Fibroblast of lung (primary cell): ENCODE measurements at regions not wholly inside any gene's neighbourhood (a gene's known extent, or its start where the extent isn't known, plus 50 kb on each side); places are given as distances from the start of the nearest gene placed in this dataset.

ENCODE experiments used
- EZH2 ChIP-seq: IDR thresholded peaks from 2 replicates; pipeline ENCODE4 v1.5.1; 2012; ENCODE audit warnings: low read length, control low read depth, mild to moderate bottlenecking; ENCODE audit errors: missing control alignments
- TF ChIP-seq, protein P1 (sequence below), 2 donors: IDR thresholded peaks in 1 of 2; conservative IDR thresholded peaks in 1 of 2; 1 replicate in 1 of 2; 2 replicates in 1 of 2; pipeline ENCODE4 v1.5.1; 2011 to 2012; ENCODE audit warnings: low read length in 2 of 2, control low read depth in 1 of 2, inconsistent platforms in 1 of 2, low read depth in 1 of 2, mild to moderate bottlenecking in 1 of 2

DNA sequence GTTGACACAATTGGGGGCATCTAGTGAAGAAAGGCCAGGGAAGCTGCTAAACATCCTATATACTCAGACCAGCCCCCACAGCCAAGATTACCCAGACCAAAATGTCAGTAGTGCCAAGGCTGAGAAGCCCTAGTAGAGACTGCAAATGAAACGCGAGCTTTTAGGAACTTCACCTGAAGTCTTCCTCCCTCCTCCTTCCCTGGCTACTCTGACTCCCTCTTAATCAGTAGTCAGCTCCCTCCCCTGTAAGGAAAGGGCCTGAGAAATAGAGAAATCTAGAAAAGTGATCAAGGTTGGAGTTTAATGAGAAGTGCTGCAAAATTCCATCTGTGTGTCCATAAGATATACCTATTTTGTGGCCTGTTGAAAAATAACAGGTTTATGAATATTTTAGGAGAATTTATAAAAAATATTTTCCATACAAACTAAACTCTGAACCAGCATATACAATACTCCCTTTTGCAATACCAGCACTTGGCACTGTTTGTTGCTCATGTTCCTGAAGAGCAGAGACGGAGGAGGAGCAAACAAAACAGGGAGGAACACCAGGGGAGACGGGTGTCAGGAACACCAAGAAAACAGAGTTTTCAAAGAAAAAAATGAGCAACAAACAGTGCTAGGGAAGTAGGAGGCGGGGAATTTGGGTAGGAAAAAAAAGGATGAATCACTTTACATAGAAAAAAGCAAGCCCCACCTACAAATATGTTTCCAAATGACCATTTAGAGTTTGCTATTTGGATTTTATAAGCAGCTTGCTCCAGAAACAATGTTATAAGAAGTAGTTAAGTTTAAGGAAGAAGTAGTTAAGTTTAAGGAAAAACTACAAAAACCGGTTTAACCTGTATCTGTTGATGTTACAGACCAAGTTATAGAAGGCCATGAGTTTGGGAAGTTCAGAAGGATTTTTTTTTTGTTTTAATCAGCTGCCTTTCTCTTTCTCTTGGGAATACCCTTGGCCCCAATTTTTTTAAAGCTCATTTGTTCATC, 282.1 kb upstream of the GRIP1 start:
- TF ChIP-seq, protein P1, sequence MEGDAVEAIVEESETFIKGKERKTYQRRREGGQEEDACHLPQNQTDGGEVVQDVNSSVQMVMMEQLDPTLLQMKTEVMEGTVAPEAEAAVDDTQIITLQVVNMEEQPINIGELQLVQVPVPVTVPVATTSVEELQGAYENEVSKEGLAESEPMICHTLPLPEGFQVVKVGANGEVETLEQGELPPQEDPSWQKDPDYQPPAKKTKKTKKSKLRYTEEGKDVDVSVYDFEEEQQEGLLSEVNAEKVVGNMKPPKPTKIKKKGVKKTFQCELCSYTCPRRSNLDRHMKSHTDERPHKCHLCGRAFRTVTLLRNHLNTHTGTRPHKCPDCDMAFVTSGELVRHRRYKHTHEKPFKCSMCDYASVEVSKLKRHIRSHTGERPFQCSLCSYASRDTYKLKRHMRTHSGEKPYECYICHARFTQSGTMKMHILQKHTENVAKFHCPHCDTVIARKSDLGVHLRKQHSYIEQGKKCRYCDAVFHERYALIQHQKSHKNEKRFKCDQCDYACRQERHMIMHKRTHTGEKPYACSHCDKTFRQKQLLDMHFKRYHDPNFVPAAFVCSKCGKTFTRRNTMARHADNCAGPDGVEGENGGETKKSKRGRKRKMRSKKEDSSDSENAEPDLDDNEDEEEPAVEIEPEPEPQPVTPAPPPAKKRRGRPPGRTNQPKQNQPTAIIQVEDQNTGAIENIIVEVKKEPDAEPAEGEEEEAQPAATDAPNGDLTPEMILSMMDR (conservative IDR thresholded peaks at IDR 0.05 in 1 of 2, IDR thresholded peaks at IDR 0.05 in 1 of 2; ENCODE audit: low read depth in 1 of 2, low read length in 2 of 2): no peak
- TF ChIP-seq EZH2: no peak
